Vagina (tissue), 2 donors: ENCODE measurements at regions not wholly inside any gene's neighbourhood (a gene's known extent, or its start where the extent isn't known, plus 50 kb on each side); places are given as distances from the start of the nearest gene placed in this dataset.
"Not testable (repeated sequence)": the region's sequence is repeated elsewhere in the genome, so short reads cannot be mapped to it uniquely, and the experiment has no call there.

ENCODE experiments used
- DNase-seq, 2 donors: peaks; one replicate each; pipeline ENCODE4 v3.0.0-alpha.2; 2017; ENCODE audit errors: extremely low spot score in 2 of 2
- H3K27ac ChIP-seq: fragments of 200-600 bp; sonication (generic); one replicate; pipeline ENCODE4 v1.5.1; 2019
- H3K27me3 ChIP-seq: fragments of 200-600 bp; sonication (generic); one replicate; pipeline ENCODE4 v1.5.1; 2019
- H3K36me3 ChIP-seq, 2 donors: fragments of 200-600 bp; sonication (generic); one replicate each; pipeline ENCODE4 v1.5.1; 2017 to 2019
- H3K4me1 ChIP-seq: fragments of 200-600 bp; sonication (generic); one replicate; pipeline ENCODE4 v1.5.1; 2019
- H3K4me3 ChIP-seq, 2 donors: fragments of 200-600 bp; sonication (generic); 1 replicate in 1 of 2; 2 replicates in 1 of 2; pipeline ENCODE4 v1.5.1; 2016 to 2019
- H3K9me3 ChIP-seq: fragments of 200-600 bp; sonication (generic); one replicate; pipeline ENCODE4 v1.5.1; 2019
- POLR2A ChIP-seq, 2 donors: fragments of 450-650 bp; IDR thresholded peaks; one replicate each; pipeline ENCODE4 v1.6.1; 2017; ENCODE audit warnings: antibody characterized with exemption in 2 of 2, mild to moderate bottlenecking in 2 of 2, moderate library complexity in 2 of 2
- POLR2AphosphoS5 ChIP-seq, 2 donors: sonication (generic); formaldehyde crosslinking; IDR thresholded peaks; one replicate each; pipeline ENCODE4 v1.9.0; 2017; ENCODE audit warnings: antibody characterized with exemption in 2 of 2, mild to moderate bottlenecking in 2 of 2, low read depth in 1 of 2; ENCODE audit not compliant: insufficient read depth in 1 of 2
- intact Hi-C: fragments of 100-400 bp; cut with DNase I; formaldehyde crosslinking; loops from one replicate; pipeline ENCODE4 v1.15.1; 2023
- TF ChIP-seq, protein P1 (sequence below), 3 experiments: fragments of 450-650 bp in 2 of 3; fragments of 200-600 bp in 1 of 3; sonication (generic) in 1 of 3; IDR thresholded peaks; one replicate each; pipeline ENCODE4 v1.5.1; 2017 to 2019; ENCODE audit warnings: antibody characterized with exemption in 3 of 3, mild to moderate bottlenecking in 2 of 3, moderate library complexity in 2 of 3

DNA sequence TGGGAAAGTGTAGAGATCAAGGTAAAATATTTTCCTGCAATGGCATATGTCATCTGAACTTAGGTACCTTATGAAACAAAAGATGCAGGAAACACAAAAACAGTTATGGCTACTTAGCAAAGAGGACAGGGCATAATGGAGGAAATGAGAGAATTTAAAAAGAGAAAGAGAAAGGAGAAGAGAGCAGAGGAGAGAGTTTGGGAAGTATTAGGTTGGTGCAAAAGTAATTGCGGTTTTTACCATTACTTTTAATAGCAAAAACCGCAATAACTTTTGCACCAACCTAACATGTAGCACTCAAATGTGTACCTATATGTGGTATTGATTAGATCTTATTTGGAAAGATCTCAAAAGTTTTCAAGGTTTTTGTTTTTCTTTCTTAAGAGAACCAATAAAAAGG is 160.1 kb upstream of the ACTBL2 start:
- H3K4me1 ChIP-seq = no peaks in the 10 kb centered on the region
- no peaks in the 10 kb centered on the region for H3K27me3 ChIP-seq
- no peak overlapping the region for H3K27ac ChIP-seq
- TF ChIP-seq POLR2A (IDR thresholded peaks at IDR 0.05) = no peak
- TF ChIP-seq POLR2AphosphoS5 (IDR thresholded peaks at IDR 0.05; ENCODE audit: insufficient read depth in 1 of 2, low read depth in 1 of 2) = no peak
- TF ChIP-seq, protein P1, sequence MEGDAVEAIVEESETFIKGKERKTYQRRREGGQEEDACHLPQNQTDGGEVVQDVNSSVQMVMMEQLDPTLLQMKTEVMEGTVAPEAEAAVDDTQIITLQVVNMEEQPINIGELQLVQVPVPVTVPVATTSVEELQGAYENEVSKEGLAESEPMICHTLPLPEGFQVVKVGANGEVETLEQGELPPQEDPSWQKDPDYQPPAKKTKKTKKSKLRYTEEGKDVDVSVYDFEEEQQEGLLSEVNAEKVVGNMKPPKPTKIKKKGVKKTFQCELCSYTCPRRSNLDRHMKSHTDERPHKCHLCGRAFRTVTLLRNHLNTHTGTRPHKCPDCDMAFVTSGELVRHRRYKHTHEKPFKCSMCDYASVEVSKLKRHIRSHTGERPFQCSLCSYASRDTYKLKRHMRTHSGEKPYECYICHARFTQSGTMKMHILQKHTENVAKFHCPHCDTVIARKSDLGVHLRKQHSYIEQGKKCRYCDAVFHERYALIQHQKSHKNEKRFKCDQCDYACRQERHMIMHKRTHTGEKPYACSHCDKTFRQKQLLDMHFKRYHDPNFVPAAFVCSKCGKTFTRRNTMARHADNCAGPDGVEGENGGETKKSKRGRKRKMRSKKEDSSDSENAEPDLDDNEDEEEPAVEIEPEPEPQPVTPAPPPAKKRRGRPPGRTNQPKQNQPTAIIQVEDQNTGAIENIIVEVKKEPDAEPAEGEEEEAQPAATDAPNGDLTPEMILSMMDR (IDR thresholded peaks at IDR 0.05) = no peak
- H3K4me3 ChIP-seq = no peak overlapping the region
- intact Hi-C loops = no loop called here
- no peaks in the 10 kb centered on the region for H3K9me3 ChIP-seq
- DNase-seq = no peak
- H3K36me3 ChIP-seq = no peaks in the 10 kb centered on the region

DNA sequence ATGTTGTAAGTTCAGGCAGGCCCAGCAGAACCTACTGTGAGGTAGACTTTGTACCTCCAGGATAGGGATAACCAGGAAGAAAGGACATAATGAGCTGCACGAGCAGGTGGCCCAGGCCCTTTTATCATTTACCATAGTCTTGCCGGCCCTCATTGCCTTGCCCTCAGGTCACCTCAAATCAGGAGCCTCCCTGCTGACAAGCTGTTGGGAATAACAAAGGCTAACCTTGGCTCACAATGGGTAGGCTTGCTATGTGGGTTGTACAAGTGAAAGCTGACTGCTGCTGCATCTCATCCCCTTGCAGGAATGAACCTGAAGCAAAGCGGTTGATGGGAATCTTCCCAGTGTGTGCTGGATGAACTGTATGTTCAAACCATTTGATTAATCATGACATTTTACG is 159.5 kb upstream of the ACTBL2 start:
- no peaks in the 10 kb centered on the region for H3K36me3 ChIP-seq
- no peak overlapping the region for H3K4me3 ChIP-seq
- DNase-seq = no peak
- intact Hi-C loops = no loop called here
- H3K27ac ChIP-seq = no peak overlapping the region
- H3K27me3 ChIP-seq = no peaks in the 10 kb centered on the region
- H3K4me1 ChIP-seq = no peaks in the 10 kb centered on the region
- no peaks in the 10 kb centered on the region for H3K9me3 ChIP-seq
- TF ChIP-seq, protein P1 (IDR thresholded peaks at IDR 0.05) = no peak
- TF ChIP-seq POLR2A (IDR thresholded peaks at IDR 0.05) (no peak), POLR2AphosphoS5 (IDR thresholded peaks at IDR 0.05; ENCODE audit: insufficient read depth in 1 of 2, low read depth in 1 of 2) (no peak)

DNA sequence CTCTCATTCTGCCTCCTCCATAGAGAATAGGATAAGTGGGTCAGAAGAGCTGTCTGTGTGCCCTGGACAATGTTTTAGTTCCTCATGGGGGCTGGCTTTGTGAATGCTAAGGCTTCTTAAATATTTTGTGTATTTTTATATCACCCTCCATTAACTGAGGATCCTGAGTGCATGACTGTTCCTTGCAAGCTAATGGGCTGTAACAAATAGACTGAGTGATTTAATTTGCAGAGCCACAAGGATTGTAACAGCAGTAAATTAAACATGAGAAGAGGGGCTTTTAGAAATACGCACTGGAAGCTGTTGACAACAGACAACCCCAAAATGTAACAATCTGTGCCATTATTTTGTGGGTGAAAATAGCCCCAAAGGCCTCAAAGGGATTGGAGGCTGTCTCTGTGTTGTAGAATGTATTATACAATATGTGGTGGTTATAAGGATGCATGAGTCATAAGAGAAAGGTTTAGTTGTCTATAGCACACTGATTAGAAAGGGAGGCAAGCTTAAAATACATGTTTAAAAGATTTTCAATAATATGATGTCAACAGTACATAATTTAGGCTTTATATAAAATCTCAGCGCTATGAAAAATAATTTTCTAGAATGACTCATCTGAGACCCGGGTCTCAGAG is 152.7 kb upstream of the ACTBL2 start:
- H3K9me3 ChIP-seq = no peaks in the 10 kb centered on the region
- no peak overlapping the region for H3K27ac ChIP-seq
- intact Hi-C loops = no loop called here
- no peaks in the 10 kb centered on the region for H3K27me3 ChIP-seq
- TF ChIP-seq, protein P1 (IDR thresholded peaks at IDR 0.05) = no peak
- no peak for TF ChIP-seq POLR2AphosphoS5 (IDR thresholded peaks at IDR 0.05; ENCODE audit: insufficient read depth in 1 of 2, low read depth in 1 of 2)
- no peak for TF ChIP-seq POLR2A (IDR thresholded peaks at IDR 0.05)
- DNase-seq = no peak
- H3K4me1 ChIP-seq = no peaks in the 10 kb centered on the region
- no peaks in the 10 kb centered on the region for H3K36me3 ChIP-seq
- no peak overlapping the region for H3K4me3 ChIP-seq

DNA sequence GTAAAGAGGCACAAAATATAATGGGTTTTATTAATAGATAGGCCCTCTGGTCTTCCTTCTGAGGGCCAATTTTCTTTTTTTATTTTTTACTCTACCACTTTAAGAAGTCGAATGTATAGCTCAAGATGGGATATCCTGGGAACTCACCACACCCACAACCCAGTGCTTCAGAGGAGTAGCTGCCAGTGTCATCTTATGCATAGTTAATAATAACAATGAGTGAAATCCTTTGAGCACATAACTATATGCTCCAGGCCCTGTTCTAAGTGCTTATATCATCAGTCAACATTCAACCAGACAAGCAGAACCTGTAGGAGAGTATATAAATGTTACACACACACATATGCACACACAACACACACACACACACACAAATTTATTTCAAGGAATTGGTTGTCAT is 150.3 kb upstream of the ACTBL2 start:
- Histone ChIP-seq H3K27ac (no peak overlapping the region), H3K27me3 (no peaks in the 10 kb centered on the region), H3K9me3 (no peaks in the 10 kb centered on the region), H3K4me1 (no peaks in the 10 kb centered on the region), H3K4me3 (no peak overlapping the region), H3K36me3 (no peaks in the 10 kb centered on the region)
- TF ChIP-seq, protein P1 (IDR thresholded peaks at IDR 0.05) = no peak
- no peak for TF ChIP-seq POLR2A (IDR thresholded peaks at IDR 0.05)
- no peak for TF ChIP-seq POLR2AphosphoS5 (IDR thresholded peaks at IDR 0.05; ENCODE audit: insufficient read depth in 1 of 2, low read depth in 1 of 2)
- DNase-seq = no peak
- intact Hi-C loops = no loop called here

DNA sequence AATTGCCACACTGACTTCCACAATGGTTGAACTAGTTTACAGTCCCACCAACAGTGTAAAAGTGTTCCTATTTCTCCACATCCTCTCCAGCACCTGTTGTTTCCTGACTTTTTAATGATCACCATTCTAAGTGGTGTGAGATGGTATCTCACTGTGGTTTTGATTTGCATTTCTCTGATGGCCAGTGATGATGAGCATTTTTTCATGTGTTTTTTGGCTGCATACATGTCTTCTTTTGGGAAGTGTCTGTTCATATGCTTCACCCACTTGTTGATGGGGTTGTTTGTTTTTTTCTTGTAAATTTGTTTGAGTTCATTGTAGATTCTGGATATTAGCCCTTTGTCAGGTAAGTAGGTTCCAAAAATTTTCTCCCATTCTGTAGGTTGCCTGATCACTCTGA is 148.5 kb upstream of the ACTBL2 start:
- H3K4me3 ChIP-seq, H3K9me3 ChIP-seq, intact Hi-C loops, H3K27ac ChIP-seq, DNase-seq, H3K27me3 ChIP-seq, H3K36me3 ChIP-seq, H3K4me1 ChIP-seq: not testable (repeated sequence)
